Left ventricle myocardium inferior (tissue), 1 donor: ENCODE measurements at regions not wholly inside any gene's neighbourhood (a gene's known extent, or its start where the extent isn't known, plus 50 kb on each side); places are given as distances from the start of the nearest gene placed in this dataset.

Experiments
- DNase-seq: peaks from one replicate; pipeline ENCODE4 v3.0.0-alpha.2; 2020
- H3K27ac ChIP-seq: fragments of 200-600 bp; replicated peaks from 2 replicates; pipeline ENCODE4 v1.8.0; 2021
- H3K27me3 ChIP-seq: fragments of 200-600 bp; 2 replicates; pipeline ENCODE4 v1.8.0; 2021; ENCODE audit warnings: low read depth
- H3K36me3 ChIP-seq: fragments of 200-600 bp; 2 replicates; pipeline ENCODE4 v1.8.0; 2021
- H3K4me1 ChIP-seq: fragments of 200-600 bp; 2 replicates; pipeline ENCODE4 v1.8.0; 2021
- H3K4me3 ChIP-seq: fragments of 200-600 bp; 2 replicates; pipeline ENCODE4 v1.8.0; 2021; ENCODE audit warnings: mild to moderate bottlenecking, moderate library complexity
- H3K9me3 ChIP-seq: fragments of 200-600 bp; replicated peaks from 2 replicates; pipeline ENCODE4 v1.8.0; 2021
- CTCF ChIP-seq: fragments of 200-600 bp; IDR thresholded peaks from 2 replicates; pipeline ENCODE4 v1.8.0; 2021; ENCODE audit warnings: antibody characterized with exemption, mild to moderate bottlenecking, borderline replicate concordance
- intact Hi-C: fragments of 100-400 bp; cut with micrococcal nuclease; formaldehyde crosslinking; loops from one replicate; pipeline ENCODE4 v1.11.0; 2022
- donor health status: DM: no; HTN: yes; CAD: no; lungs with severe emphysema.

GRCh38 chr4:178306565-178306964, 864.3 kb upstream of the AGA start:
- no peak for TF ChIP-seq CTCF
- Histone ChIP-seq H3K27ac (no peak overlapping the region), H3K27me3 (no peaks in the 10 kb centered on the region), H3K4me3 (no peak overlapping the region), H3K4me1 (no peaks in the 10 kb centered on the region), H3K9me3 (no peaks in the 10 kb centered on the region), H3K36me3 (no peaks in the 10 kb centered on the region)
- intact Hi-C loops: no loop called here
- no peak for DNase-seq

GRCh38 chr4:178309890-178310289, 867.7 kb upstream of the AGA start:
- Histone ChIP-seq H3K4me3 (no peak overlapping the region), H3K4me1 (no peaks in the 10 kb centered on the region), H3K27ac (no peak overlapping the region), H3K9me3 (no peaks in the 10 kb centered on the region), H3K36me3 (no peaks in the 10 kb centered on the region), H3K27me3 (no peaks in the 10 kb centered on the region)
- intact Hi-C loops: no loop called here
- DNase-seq: no peak
- TF ChIP-seq CTCF: no peak

- Histone ChIP-seq H3K4me1 (no peaks in the 10 kb centered on the region), H3K36me3 (no peaks in the 10 kb centered on the region), H3K27me3 (no peaks in the 10 kb centered on the region), H3K4me3 (no peak overlapping the region), H3K9me3 (no peaks in the 10 kb centered on the region), H3K27ac (no peak overlapping the region)
- no peak for DNase-seq
- TF ChIP-seq CTCF: no peak
- intact Hi-C loops: no loop called here
Measured at GRCh38 chr4:178311997-178312396, 869.8 kb upstream of the AGA start.

- peaks cover 10% of the 10 kb centered on the region for H3K9me3 ChIP-seq
- no peak for DNase-seq
- no peak for TF ChIP-seq CTCF
- intact Hi-C loops: no loop called here
- H3K27ac ChIP-seq: no peak overlapping the region
- H3K27me3 ChIP-seq: no peaks in the 10 kb centered on the region
- no peak overlapping the region for H3K4me3 ChIP-seq
- H3K4me1 ChIP-seq: no peaks in the 10 kb centered on the region
- H3K36me3 ChIP-seq: no peaks in the 10 kb centered on the region
Measured at GRCh38 chr4:178314287-178314686, 872.0 kb upstream of the AGA start.

- no peak overlapping the region for H3K27ac ChIP-seq
Measured at GRCh38 chr4:178316211-178316610, 874.0 kb upstream of the AGA start.

More at GRCh38 chr4:178316211-178316610, 874.0 kb upstream of the AGA start:
- no peak for TF ChIP-seq CTCF
- Histone ChIP-seq H3K4me3 (no peak overlapping the region), H3K9me3 (peaks cover 30% of the 10 kb centered on the region), H3K4me1 (no peaks in the 10 kb centered on the region), H3K27me3 (no peaks in the 10 kb centered on the region), H3K36me3 (no peaks in the 10 kb centered on the region)
- intact Hi-C loops: no loop called here
- DNase-seq: no peak
